ENCODE measurements at regions not wholly inside any gene's neighbourhood (a gene's known extent, or its start where the extent isn't known, plus 50 kb on each side); places are given as distances from the start of the nearest gene placed in this dataset.

DNA sequence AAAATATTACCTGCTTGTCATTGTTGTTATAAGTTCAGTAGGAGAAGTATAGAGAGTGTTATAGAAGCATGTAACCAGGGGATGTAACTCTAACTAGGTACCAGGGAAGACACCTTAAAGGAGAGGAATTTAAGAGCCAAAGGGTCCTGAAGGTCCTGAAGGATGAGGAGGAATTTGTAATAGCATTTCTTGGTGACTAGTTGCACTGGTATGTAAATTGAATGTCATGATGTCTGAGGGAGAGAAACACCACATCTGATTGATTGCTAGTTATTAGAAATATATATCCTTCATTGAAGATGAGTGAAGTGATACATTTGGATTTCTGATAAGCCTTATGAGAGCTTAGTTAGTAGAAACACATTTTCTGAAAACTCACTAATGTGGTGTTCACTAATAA lies 643.8 kb downstream of the RFPL4B start:
- DNase-seq (ENCODE audit: low read depth in 1 of 2, low spot score in 1 of 2): no peak
- in situ Hi-C loops (cut with HindIII; ENCODE audit: low pct_unique_long_range_greater_than_20kb, low sequenced_read_pairs): no loop called here
- no peak for TF ChIP-seq JUND (IDR thresholded peaks at IDR 0.05; ENCODE audit: low read depth)

DNA sequence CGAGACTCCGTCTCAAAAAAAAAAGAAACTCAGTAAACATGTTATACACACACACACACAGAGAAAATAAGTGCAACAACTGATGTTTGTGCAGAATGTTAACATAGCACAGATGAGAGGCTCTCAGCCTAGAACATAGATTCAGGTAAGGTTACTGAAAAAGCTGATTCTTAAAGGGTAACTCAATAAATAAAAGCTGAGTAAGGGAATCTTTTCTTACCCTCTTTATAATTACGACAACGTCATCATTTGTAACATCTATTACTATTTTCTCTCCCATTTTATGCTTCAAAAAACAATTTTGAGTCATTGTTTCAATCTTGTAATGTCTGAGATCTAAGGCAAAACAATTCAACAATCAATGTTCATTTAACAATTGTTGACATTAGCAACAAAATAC lies 644.8 kb downstream of the RFPL4B start:
- no peak for TF ChIP-seq JUND (IDR thresholded peaks at IDR 0.05; ENCODE audit: low read depth)
- in situ Hi-C loops (cut with HindIII; ENCODE audit: low pct_unique_long_range_greater_than_20kb, low sequenced_read_pairs): no loop called here
- no peak for DNase-seq (ENCODE audit: low read depth in 1 of 2, low spot score in 1 of 2)

DNA sequence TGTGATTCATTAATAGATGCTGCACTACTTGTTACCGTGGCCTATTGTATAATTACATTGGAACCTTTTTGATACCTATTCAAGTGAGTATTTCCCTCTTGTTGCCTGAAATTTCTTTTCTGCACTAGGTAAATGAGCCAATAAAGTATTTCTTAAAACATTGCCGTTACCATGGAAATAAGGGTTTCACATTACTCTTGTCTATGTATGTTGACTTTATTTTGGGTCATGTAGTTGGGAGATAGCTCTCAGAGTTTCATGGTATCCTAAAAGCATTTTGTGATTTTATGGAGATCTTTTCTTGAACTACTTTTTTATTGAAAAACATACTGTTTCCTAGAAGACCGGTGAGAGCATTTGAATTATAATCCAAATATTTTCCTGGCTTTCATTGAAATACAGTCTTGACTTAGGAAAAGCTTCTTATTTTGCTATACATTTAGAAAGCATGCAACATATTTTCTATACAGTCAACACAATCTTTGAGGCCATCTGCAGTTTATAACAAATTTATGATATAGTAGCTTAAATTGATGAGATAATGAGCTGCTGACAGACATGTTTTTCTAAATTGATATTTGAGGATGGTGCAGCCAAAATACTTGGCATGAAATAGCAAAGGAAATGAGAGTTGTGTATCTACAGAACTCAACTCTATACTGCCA lies 650.4 kb downstream of the RFPL4B start:
- no peak for TF ChIP-seq JUND (IDR thresholded peaks at IDR 0.05; ENCODE audit: low read depth)
- DNase-seq (ENCODE audit: low read depth in 1 of 2, low spot score in 1 of 2): no peak
- in situ Hi-C loops (cut with HindIII; ENCODE audit: low pct_unique_long_range_greater_than_20kb, low sequenced_read_pairs): no loop called here

DNA sequence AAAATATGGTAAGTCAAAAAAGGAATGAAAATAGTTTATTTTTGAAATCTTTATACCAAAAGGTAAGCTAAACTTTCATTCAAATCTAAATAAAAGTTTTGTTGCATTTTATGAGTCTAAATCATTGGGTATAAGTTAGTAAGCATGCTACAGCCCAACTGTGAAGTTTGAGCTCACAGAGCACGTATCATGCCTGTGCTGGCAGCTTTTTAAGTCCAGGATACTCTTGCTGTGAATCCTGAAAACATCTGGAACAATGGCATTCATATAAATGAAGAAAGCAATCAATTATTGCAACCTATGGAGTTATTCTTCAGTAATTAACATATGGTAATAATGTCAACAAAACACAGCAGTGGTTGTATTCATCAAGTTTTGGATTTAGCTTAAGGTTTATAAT lies 656.9 kb downstream of the RFPL4B start:
- in situ Hi-C loops (cut with HindIII; ENCODE audit: low pct_unique_long_range_greater_than_20kb, low sequenced_read_pairs): no loop called here
- no peak for DNase-seq (ENCODE audit: low read depth in 1 of 2, low spot score in 1 of 2)
- TF ChIP-seq JUND (IDR thresholded peaks at IDR 0.05; ENCODE audit: low read depth): no peak

DNA sequence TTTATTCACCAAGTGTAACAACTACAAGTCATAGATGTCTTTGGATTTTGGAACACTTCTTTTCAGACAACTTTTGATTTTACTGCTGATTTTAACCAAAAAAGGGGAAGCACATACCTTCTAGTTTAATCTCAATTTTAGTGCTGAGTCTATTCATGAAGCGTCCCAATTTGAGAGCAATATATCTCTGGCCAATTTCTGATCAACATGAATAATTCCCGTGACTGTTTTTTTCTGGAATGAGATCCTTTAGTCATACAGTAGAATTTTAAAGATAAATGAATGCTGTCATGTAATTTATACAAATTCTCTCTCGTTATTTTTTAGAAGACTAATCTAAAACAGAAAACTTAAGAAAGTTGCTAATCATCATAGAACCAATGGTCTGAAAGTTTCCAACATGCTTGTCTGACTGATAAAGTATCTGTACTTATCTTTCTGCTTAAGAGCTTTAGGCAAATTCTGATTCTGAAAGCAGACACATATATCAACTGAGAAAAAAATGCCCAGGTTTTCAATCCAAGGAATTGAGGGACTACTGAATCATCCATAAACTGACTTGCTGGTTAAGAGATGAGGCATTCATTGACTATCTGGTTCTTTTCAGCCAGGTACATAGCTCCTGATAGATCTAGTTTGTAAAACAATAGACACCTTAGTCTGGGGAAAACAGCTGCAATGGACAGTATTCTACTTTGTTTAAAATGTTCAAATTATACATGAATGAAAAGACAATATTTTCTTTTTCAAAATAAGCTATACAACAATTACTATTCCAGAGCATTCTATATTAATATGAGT lies 657.5 kb downstream of the RFPL4B start:
- DNase-seq (ENCODE audit: low read depth in 1 of 2, low spot score in 1 of 2): no peak
- in situ Hi-C loops (cut with HindIII; ENCODE audit: low pct_unique_long_range_greater_than_20kb, low sequenced_read_pairs): no loop called here
- no peak for TF ChIP-seq JUND (IDR thresholded peaks at IDR 0.05; ENCODE audit: low read depth)

DNA sequence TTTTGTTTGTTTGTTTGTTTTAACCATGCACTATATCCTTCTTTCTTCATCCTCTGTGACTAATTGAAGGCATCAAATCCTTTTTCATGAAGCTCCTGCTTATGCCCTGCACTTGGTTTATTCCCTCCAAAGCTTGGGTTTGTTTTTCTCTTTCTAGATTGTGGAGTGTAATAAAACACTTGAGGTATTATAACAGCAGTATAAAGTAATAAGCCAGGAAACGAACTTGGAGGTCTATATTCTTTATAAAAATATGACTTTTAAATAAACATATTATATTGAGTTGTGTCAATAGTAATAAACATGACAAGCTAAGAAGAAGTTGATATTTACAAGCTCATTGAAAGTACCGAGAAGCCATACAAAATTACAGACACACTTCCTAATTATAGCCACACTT lies 659.4 kb downstream of the RFPL4B start:
- no peak for TF ChIP-seq JUND (IDR thresholded peaks at IDR 0.05; ENCODE audit: low read depth)
- in situ Hi-C loops (cut with HindIII; ENCODE audit: low pct_unique_long_range_greater_than_20kb, low sequenced_read_pairs): no loop called here
- DNase-seq (ENCODE audit: low read depth in 1 of 2, low spot score in 1 of 2): no peak

DNA sequence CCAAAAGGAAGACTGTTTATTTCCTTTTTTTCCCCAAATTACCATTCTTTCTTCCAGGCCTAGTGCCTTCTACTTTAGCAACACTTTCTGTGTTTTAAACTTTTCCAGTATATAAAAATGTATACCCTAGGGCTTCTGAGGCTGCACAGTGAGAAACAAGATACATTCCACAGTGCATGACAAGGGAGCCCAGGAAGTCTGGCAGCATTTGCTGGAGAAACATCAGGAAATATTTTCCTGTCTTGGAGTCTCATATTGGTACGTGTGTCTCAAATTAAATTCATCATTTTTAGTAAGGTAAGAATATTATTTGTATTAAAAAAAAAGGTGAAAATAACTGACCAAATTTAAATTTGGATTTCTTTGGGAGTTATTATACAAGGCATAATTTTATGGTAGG lies 662.6 kb downstream of the RFPL4B start:
- no peak for TF ChIP-seq JUND (IDR thresholded peaks at IDR 0.05; ENCODE audit: low read depth)
- no peak for DNase-seq (ENCODE audit: low read depth in 1 of 2, low spot score in 1 of 2)
- in situ Hi-C loops (cut with HindIII; ENCODE audit: low pct_unique_long_range_greater_than_20kb, low sequenced_read_pairs): no loop called here

DNA sequence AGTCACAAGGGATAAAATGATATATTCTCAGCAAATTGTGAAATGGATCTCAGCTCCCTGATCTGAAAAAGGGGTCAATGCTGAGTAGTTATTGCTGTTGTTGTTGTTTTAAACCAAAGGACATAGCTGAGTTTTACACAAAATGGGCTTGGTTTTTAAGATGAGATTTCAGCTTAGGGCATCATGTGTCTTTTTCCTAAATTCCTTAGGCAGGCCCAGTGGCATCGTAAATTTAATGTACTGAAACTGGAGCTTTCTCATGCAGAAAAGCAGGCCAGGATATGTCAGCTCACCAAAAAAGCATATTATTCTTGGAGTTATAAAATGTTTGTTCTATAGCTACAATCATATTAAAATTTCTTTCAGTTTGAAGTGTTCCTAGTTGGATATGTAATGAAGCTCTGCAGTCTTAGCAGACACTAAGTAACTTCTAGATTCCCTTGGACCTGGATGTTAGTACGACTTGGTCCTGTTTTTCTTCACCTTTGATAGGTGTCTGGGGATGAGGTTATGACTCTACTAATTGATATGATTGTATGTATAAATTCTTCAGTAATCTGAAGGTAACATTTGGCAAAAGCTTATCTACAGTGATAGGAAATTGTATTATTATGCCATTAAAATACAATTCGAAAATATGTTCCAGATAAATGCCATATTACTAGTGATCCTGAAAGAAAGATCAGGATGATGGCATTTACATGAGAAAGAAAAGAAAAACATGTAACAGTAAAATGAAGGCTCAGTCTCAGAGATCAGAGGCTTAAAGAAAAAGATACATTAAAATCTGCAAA lies 663.3 kb downstream of the RFPL4B start:
- no peak for TF ChIP-seq JUND (IDR thresholded peaks at IDR 0.05; ENCODE audit: low read depth)
- no peak for DNase-seq (ENCODE audit: low read depth in 1 of 2, low spot score in 1 of 2)
- in situ Hi-C loops (cut with HindIII; ENCODE audit: low pct_unique_long_range_greater_than_20kb, low sequenced_read_pairs): no loop called here

DNA sequence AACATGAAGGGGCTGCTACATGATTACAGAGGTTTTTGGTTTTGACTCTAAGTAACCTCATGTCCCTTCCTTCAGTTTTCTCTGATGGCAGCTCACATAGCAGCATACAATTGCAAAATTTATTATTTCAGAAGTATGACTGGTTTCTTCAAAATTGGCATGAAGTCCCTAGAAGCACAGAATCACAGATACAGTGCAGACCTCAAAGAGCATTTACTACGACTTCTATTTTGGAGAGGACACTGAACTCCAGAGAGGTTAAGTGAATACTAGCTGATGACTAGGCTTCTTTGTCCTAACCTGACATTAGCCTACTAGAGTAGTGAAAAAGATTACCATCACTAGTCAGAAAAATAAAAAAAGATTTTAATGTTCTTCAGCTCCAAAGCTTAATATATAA lies 664.3 kb downstream of the RFPL4B start:
- DNase-seq (ENCODE audit: low read depth in 1 of 2, low spot score in 1 of 2): no peak
- no peak for TF ChIP-seq JUND (IDR thresholded peaks at IDR 0.05; ENCODE audit: low read depth)
- in situ Hi-C loops (cut with HindIII; ENCODE audit: low pct_unique_long_range_greater_than_20kb, low sequenced_read_pairs): no loop called here

DNA sequence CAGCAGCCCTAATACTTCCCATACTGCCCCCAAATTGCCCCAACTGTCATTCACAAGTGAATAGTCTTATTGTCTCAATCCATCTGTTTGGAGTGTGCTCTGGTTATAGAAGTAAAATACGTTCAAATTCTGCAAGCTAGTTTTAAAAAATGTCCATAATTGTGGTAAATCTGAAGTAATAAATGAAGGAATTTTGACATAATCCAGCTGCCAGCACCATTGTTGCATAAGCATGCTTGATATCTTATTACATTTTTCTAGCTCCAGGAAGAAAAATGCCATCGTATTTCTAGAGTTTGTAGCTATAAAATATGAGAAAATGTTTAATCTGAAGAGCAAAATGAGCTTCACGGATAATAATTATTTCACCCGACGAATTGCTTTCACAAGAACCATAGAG lies 664.7 kb downstream of the RFPL4B start:
- TF ChIP-seq JUND (IDR thresholded peaks at IDR 0.05; ENCODE audit: low read depth): no peak
- in situ Hi-C loops (cut with HindIII; ENCODE audit: low pct_unique_long_range_greater_than_20kb, low sequenced_read_pairs): no loop called here
- DNase-seq (ENCODE audit: low read depth in 1 of 2, low spot score in 1 of 2): no peak

DNA sequence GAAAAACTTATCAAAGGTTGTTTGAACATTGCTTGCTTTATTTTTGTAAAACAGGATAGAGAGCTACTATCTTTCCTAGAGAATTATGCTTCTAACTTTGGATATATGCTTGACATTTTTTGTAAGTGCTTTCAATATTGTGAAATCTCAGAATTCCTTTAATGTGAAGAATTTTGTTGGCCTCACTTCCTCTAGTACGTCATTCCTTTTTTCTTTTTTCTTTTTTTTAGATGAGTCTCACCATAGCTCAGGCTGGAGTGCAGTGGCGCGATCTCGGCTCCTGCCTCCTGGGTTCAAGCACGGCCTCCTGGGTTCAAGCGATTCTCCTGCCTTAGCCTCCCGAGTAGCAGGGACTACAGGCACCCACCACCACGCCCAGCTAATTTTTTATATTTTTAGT lies 668.1 kb downstream of the RFPL4B start:
- no peak for TF ChIP-seq JUND (IDR thresholded peaks at IDR 0.05; ENCODE audit: low read depth)
- in situ Hi-C loops (cut with HindIII; ENCODE audit: low pct_unique_long_range_greater_than_20kb, low sequenced_read_pairs): no loop called here
- no peak for DNase-seq (ENCODE audit: low read depth in 1 of 2, low spot score in 1 of 2)

DNA sequence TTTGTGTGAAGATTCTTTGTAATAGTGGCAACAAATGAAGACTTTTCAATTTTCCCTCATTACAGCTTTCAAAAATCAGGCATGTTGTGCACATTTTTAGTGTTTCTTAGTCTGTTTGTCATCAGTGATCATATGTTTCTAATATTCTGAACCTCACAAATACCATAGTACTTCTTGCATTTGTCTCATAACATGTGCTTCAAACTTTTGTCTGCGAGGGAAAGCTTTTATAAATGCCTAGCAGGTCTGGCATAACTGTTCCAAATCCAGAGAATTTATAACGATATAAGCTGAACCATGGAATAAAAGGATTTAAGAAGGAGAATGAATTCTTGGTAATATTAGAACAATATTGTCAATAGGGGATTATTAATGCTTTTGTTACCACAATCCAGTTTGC lies 670.2 kb downstream of the RFPL4B start:
- no peak for DNase-seq (ENCODE audit: low read depth in 1 of 2, low spot score in 1 of 2)
- TF ChIP-seq JUND (IDR thresholded peaks at IDR 0.05; ENCODE audit: low read depth): no peak

More for the DNA sequence above, 670.2 kb downstream of the RFPL4B start:
- in situ Hi-C loops (cut with HindIII; ENCODE audit: low pct_unique_long_range_greater_than_20kb, low sequenced_read_pairs): no loop called here
